ENCODE measurements at regions not wholly inside any gene's neighbourhood (a gene's known extent, or its start where the extent isn't known, plus 50 kb on each side); places are given as distances from the start of the nearest gene placed in this dataset.
A peak's percentile ranks its signal among the peaks of the same experiment; 100 is the strongest.

- no peaks in the 10 kb centered on the region for H3K27me3 ChIP-seq
- intact Hi-C loops (cut with DNase I), result no loop called here
- TF ChIP-seq CTCF (IDR thresholded peaks at IDR 0.05) (no peak), POLR2A (IDR thresholded peaks at IDR 0.05) (no peak), POLR2AphosphoS5 (IDR thresholded peaks at IDR 0.05; ENCODE audit: insufficient read depth in 1 of 2, low read depth in 1 of 2) (no peak)
- no peak for DNase-seq (ENCODE audit: extremely low spot score in 2 of 2)
- H3K36me3 ChIP-seq, result no peaks in the 10 kb centered on the region
- H3K27ac ChIP-seq, result no peak overlapping the region
- no peaks in the 10 kb centered on the region for H3K4me1 ChIP-seq
- no peaks in the 10 kb centered on the region for H3K9me3 ChIP-seq
- H3K4me3 ChIP-seq, result no peak overlapping the region
These were observed 166.5 kb downstream of the MINAR1 start for GRCh38 chr15:79598639-79599038.

- intact Hi-C loops (cut with DNase I), result no loop called here
- H3K9me3 ChIP-seq, result no peaks in the 10 kb centered on the region
- no peaks in the 10 kb centered on the region for H3K27me3 ChIP-seq
- no peak overlapping the region for H3K4me3 ChIP-seq
- DNase-seq (ENCODE audit: extremely low spot score in 2 of 2), result no peak
- TF ChIP-seq POLR2A (IDR thresholded peaks at IDR 0.05), result no peak
- TF ChIP-seq POLR2AphosphoS5 (IDR thresholded peaks at IDR 0.05; ENCODE audit: insufficient read depth in 1 of 2, low read depth in 1 of 2), result no peak
- no peak for TF ChIP-seq CTCF (IDR thresholded peaks at IDR 0.05)
- H3K27ac ChIP-seq, result no peak overlapping the region
- no peaks in the 10 kb centered on the region for H3K4me1 ChIP-seq
- H3K36me3 ChIP-seq, result no peaks in the 10 kb centered on the region
These were observed 169.4 kb downstream of the MINAR1 start for GRCh38 chr15:79601405-79602086.

- no peak for DNase-seq (ENCODE audit: extremely low spot score in 2 of 2)
- H3K27ac ChIP-seq, result no peak overlapping the region
- intact Hi-C loops (cut with DNase I), result no loop called here
- H3K4me1 ChIP-seq, result no peaks in the 10 kb centered on the region
- no peaks in the 10 kb centered on the region for H3K36me3 ChIP-seq
- no peak overlapping the region for H3K4me3 ChIP-seq
- TF ChIP-seq POLR2A (IDR thresholded peaks at IDR 0.05), result no peak
- no peak for TF ChIP-seq POLR2AphosphoS5 (IDR thresholded peaks at IDR 0.05; ENCODE audit: insufficient read depth in 1 of 2, low read depth in 1 of 2)
- no peak for TF ChIP-seq CTCF (IDR thresholded peaks at IDR 0.05)
- H3K9me3 ChIP-seq, result no peaks in the 10 kb centered on the region
- no peaks in the 10 kb centered on the region for H3K27me3 ChIP-seq
These were observed 170.0 kb downstream of the MINAR1 start for GRCh38 chr15:79602180-79602579.

- H3K27me3 ChIP-seq, result no peaks in the 10 kb centered on the region
- H3K36me3 ChIP-seq, result no peaks in the 10 kb centered on the region
- intact Hi-C loops (cut with DNase I), result no loop called here
- H3K4me1 ChIP-seq, result no peaks in the 10 kb centered on the region
- TF ChIP-seq CTCF (IDR thresholded peaks at IDR 0.05), result no peak
- TF ChIP-seq POLR2AphosphoS5 (IDR thresholded peaks at IDR 0.05; ENCODE audit: insufficient read depth in 1 of 2, low read depth in 1 of 2), result no peak
- no peak for TF ChIP-seq POLR2A (IDR thresholded peaks at IDR 0.05)
- H3K4me3 ChIP-seq, result no peak overlapping the region
- no peaks in the 10 kb centered on the region for H3K9me3 ChIP-seq
- H3K27ac ChIP-seq, result no peak overlapping the region
- no peak for DNase-seq (ENCODE audit: extremely low spot score in 2 of 2)
These were observed 170.6 kb downstream of the MINAR1 start for GRCh38 chr15:79602731-79603130.

GRCh38 chr15:79606831-79607355 lies 174.8 kb downstream of the MINAR1 start:
- no peaks in the 10 kb centered on the region for H3K9me3 ChIP-seq
- TF ChIP-seq POLR2AphosphoS5 (IDR thresholded peaks at IDR 0.05; ENCODE audit: insufficient read depth in 1 of 2, low read depth in 1 of 2) (no peak), POLR2A (IDR thresholded peaks at IDR 0.05) (no peak), CTCF (IDR thresholded peaks at IDR 0.05) (no peak)
- no peaks in the 10 kb centered on the region for H3K36me3 ChIP-seq
- no peaks in the 10 kb centered on the region for H3K4me1 ChIP-seq
- no peaks in the 10 kb centered on the region for H3K27me3 ChIP-seq
- peak in 1 of 2 donors; percentile 64 for DNase-seq (ENCODE audit: extremely low spot score in 2 of 2)
- no peak overlapping the region for H3K4me3 ChIP-seq
- no peak overlapping the region for H3K27ac ChIP-seq
- intact Hi-C loops (cut with DNase I), result no loop called here
